ENCODE measurements at regions not wholly inside any gene's neighbourhood (a gene's known extent, or its start where the extent isn't known, plus 50 kb on each side); places are given as distances from the start of the nearest gene placed in this dataset.

- no peak for DNase-seq (ENCODE audit: low spot score)
- in situ Hi-C loops (cut with MboI; ENCODE audit: low sequenced_read_pairs, unreplicated experiment) = no loop called here
- TF ChIP-seq, protein P1, sequence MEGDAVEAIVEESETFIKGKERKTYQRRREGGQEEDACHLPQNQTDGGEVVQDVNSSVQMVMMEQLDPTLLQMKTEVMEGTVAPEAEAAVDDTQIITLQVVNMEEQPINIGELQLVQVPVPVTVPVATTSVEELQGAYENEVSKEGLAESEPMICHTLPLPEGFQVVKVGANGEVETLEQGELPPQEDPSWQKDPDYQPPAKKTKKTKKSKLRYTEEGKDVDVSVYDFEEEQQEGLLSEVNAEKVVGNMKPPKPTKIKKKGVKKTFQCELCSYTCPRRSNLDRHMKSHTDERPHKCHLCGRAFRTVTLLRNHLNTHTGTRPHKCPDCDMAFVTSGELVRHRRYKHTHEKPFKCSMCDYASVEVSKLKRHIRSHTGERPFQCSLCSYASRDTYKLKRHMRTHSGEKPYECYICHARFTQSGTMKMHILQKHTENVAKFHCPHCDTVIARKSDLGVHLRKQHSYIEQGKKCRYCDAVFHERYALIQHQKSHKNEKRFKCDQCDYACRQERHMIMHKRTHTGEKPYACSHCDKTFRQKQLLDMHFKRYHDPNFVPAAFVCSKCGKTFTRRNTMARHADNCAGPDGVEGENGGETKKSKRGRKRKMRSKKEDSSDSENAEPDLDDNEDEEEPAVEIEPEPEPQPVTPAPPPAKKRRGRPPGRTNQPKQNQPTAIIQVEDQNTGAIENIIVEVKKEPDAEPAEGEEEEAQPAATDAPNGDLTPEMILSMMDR (IDR thresholded peaks at IDR 0.05; ENCODE audit: borderline replicate concordance, control extremely low read depth, extremely low read depth, insufficient read depth, missing control alignments) = no peak
Observed at GRCh38 chr1:79599257-79599656, 592.7 kb upstream of the ADGRL4 start.

DNA sequence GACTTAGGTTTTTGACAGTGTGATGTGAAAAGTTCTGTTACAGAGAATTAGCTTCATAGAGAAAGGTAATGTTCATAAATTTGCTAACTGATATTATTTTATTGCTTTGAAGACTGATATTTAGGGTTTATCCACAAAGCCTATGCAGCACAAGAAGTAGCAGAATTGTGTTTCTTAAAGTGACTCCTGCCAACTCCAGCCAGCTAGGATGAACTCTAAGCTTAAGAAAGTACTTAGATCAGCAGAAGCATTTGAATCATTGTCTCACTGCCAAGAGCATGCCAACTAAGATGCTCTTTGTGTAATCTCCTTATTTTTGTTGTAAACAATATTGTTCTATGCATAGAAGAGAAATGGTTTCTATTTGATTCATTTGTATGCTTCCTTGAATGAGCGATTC, 589.4 kb upstream of the ADGRL4 start:
- TF ChIP-seq, protein P1 (IDR thresholded peaks at IDR 0.05; ENCODE audit: borderline replicate concordance, control extremely low read depth, extremely low read depth, insufficient read depth, missing control alignments) = no peak
- no peak for DNase-seq (ENCODE audit: low spot score)
- in situ Hi-C loops (cut with MboI; ENCODE audit: low sequenced_read_pairs, unreplicated experiment) = no loop called here

- in situ Hi-C loops (cut with MboI; ENCODE audit: low sequenced_read_pairs, unreplicated experiment) = no loop called here
- DNase-seq (ENCODE audit: low spot score) = no peak
- TF ChIP-seq, protein P1 (IDR thresholded peaks at IDR 0.05; ENCODE audit: borderline replicate concordance, control extremely low read depth, extremely low read depth, insufficient read depth, missing control alignments) = no peak
Observed at GRCh38 chr1:79594121-79594698, 587.7 kb upstream of the ADGRL4 start.

DNA sequence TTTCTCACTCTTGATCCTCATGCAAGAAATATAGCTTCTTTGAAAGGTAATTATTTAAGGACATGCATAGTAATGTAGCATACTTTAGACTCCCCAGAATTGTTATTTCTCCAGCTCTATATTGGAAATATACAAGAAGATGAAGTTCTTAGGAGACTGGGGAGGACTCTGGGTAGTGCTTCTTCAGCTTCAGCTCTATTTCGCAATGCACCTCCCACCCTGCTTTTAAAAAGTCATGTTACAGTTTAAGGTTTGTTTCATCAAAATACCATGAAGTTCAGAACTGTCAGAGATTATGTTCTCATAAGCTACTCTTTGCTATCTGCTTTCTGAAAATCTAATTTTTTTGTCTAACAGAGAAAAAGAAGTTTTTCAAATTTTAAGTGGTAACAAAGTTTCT, 586.2 kb upstream of the ADGRL4 start:
- TF ChIP-seq, protein P1 (IDR thresholded peaks at IDR 0.05; ENCODE audit: borderline replicate concordance, control extremely low read depth, extremely low read depth, insufficient read depth, missing control alignments) = no peak
- no peak for DNase-seq (ENCODE audit: low spot score)
- in situ Hi-C loops (cut with MboI; ENCODE audit: low sequenced_read_pairs, unreplicated experiment) = no loop called here

DNA sequence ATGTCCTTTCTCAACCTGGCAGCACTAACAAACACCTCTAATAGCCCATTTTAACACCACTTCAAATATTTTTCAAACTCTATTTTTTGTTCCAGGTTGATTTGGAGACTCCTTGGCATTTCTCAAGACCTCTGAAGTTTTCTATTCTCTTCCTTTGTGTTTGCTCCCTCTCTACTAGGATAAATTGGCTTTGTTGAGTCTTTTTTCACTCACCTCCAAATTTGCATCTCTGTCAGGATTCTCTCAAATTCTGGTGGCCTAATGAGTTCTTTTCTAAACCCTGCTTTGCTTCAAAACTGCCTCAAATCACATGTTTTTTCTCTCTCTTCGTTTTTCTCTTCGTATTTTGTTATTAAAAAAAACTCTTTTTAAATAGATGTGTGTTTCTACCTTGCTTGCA, 582.2 kb upstream of the ADGRL4 start:
- in situ Hi-C loops (cut with MboI; ENCODE audit: low sequenced_read_pairs, unreplicated experiment) = no loop called here
- DNase-seq (ENCODE audit: low spot score) = no peak
- TF ChIP-seq, protein P1 (IDR thresholded peaks at IDR 0.05; ENCODE audit: borderline replicate concordance, control extremely low read depth, extremely low read depth, insufficient read depth, missing control alignments) = no peak

DNA sequence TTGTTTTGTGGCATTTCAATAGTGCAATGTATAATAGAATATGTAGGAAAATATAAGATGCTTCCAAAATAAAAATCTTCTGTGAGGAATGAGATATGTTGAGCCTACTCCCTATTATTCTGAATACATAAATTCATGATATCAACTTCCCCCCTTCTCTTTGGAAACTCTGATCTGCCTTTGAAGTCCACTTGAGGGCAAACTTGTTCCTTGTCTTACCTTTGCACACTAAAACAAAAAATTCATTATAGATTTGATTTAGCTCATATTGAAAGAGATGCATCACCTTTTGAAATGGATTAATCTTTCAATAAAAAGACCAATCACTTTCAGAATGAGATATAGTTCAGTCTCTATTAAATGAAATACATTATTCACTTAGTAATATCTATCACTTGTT, 580.7 kb upstream of the ADGRL4 start:
- DNase-seq (ENCODE audit: low spot score) = no peak
- in situ Hi-C loops (cut with MboI; ENCODE audit: low sequenced_read_pairs, unreplicated experiment) = no loop called here
- TF ChIP-seq, protein P1 (IDR thresholded peaks at IDR 0.05; ENCODE audit: borderline replicate concordance, control extremely low read depth, extremely low read depth, insufficient read depth, missing control alignments) = no peak
